ENCODE measurements at regions not wholly inside any gene's neighbourhood (a gene's known extent, or its start where the extent isn't known, plus 50 kb on each side); places are given as distances from the start of the nearest gene placed in this dataset.
"Not testable (repeated sequence)": the region's sequence is repeated elsewhere in the genome, so short reads cannot be mapped to it uniquely, and the experiment has no call there.

GRCh38 chr2:65778137-65778536 lies 345.7 kb upstream of the SPRED2 start:
- DNase-seq = no peak

- no peak for DNase-seq
Measured at GRCh38 chr2:65775839-65776238, 343.4 kb upstream of the SPRED2 start.

GRCh38 chr2:65767946-65768345 lies 335.5 kb upstream of the SPRED2 start:
- no peak for DNase-seq

- no peak for DNase-seq
Measured at GRCh38 chr2:65766768-65767267, 334.4 kb upstream of the SPRED2 start.

- no peak for DNase-seq
Measured at GRCh38 chr2:65765376-65765775, 333.0 kb upstream of the SPRED2 start.

- no peak for DNase-seq
Measured at GRCh38 chr2:65762068-65762467, 329.7 kb upstream of the SPRED2 start.

GRCh38 chr2:65754219-65754618 lies 321.8 kb upstream of the SPRED2 start:
- no peak for DNase-seq

- no peak for DNase-seq
Measured at GRCh38 chr2:65751408-65751807, 319.0 kb upstream of the SPRED2 start.

- no peak for DNase-seq
Measured at GRCh38 chr2:65749545-65749944, 317.1 kb upstream of the SPRED2 start.

GRCh38 chr2:65747875-65748274 lies 315.5 kb upstream of the SPRED2 start:
- DNase-seq = not testable (repeated sequence)

- DNase-seq = no peak
Measured at GRCh38 chr2:65746931-65747675, 314.7 kb upstream of the SPRED2 start.

GRCh38 chr2:65744477-65745200 lies 312.2 kb upstream of the SPRED2 start:
- no peak for DNase-seq

GRCh38 chr2:65742977-65743376 lies 310.6 kb upstream of the SPRED2 start:
- DNase-seq = no peak

- DNase-seq = no peak
Measured at GRCh38 chr2:65739927-65740326, 307.5 kb upstream of the SPRED2 start.

- DNase-seq = no peak
Measured at GRCh38 chr2:65737452-65738011, 305.1 kb upstream of the SPRED2 start.

- no peak for DNase-seq
Measured at GRCh38 chr2:65731476-65731875, 299.1 kb upstream of the SPRED2 start.

GRCh38 chr2:65730186-65730585 lies 297.8 kb upstream of the SPRED2 start:
- no peak for DNase-seq

GRCh38 chr2:65729246-65729645 lies 296.8 kb upstream of the SPRED2 start:
- DNase-seq = no peak

GRCh38 chr2:65728477-65729180 lies 296.2 kb upstream of the SPRED2 start:
- no peak for DNase-seq

GRCh38 chr2:65727816-65728215 lies 295.4 kb upstream of the SPRED2 start:
- DNase-seq = no peak

- DNase-seq = no peak
Measured at GRCh38 chr2:65727381-65727780, 295.0 kb upstream of the SPRED2 start.

GRCh38 chr2:65724752-65725151 lies 292.4 kb upstream of the SPRED2 start:
- no peak for DNase-seq

GRCh38 chr2:65724336-65724735 lies 291.9 kb upstream of the SPRED2 start:
- DNase-seq = no peak
